HG02678 (cell line): ENCODE measurements at regions not wholly inside any gene's neighbourhood (a gene's known extent, or its start where the extent isn't known, plus 50 kb on each side); places are given as distances from the start of the nearest gene placed in this dataset.
"Not testable (repeated sequence)": the region's sequence is repeated elsewhere in the genome, so short reads cannot be mapped to it uniquely, and the experiment has no call there.

Experiments used
- ATAC-seq: cut with Tn5 transposase; IDR thresholded peaks from one replicate; pipeline ENCODE4 v1.9.1; 2021; ENCODE audit warnings: mild to moderate bottlenecking, moderate library complexity; ENCODE audit not compliant: unreplicated experiment

- ATAC-seq: peak; percentile 40
Observed at GRCh38 chr3:191959876-191960413, 499.0 kb downstream of the PYDC2 start.

- ATAC-seq: no peak
Observed at GRCh38 chr3:191961022-191961421, 500.1 kb downstream of the PYDC2 start.

- ATAC-seq: no peak
Observed at GRCh38 chr3:191961529-191961928, 500.6 kb downstream of the PYDC2 start.

- ATAC-seq: no peak
Observed at GRCh38 chr3:191962324-191962723, 501.4 kb downstream of the PYDC2 start.

GRCh38 chr3:191963182-191963581 is 502.2 kb downstream of the PYDC2 start:
- ATAC-seq: no peak

- ATAC-seq: no peak
Observed at GRCh38 chr3:191966556-191966955, 505.6 kb downstream of the PYDC2 start.

GRCh38 chr3:191968299-191968698 is 507.3 kb downstream of the PYDC2 start:
- ATAC-seq: no peak

GRCh38 chr3:191972714-191973398 is 511.9 kb downstream of the PYDC2 start:
- peak; percentile 44 for ATAC-seq

GRCh38 chr3:191973820-191974219 is 512.9 kb downstream of the PYDC2 start:
- ATAC-seq: no peak

- no peak for ATAC-seq
Observed at GRCh38 chr3:191975936-191976335, 515.0 kb downstream of the PYDC2 start.

- ATAC-seq: no peak
Observed at GRCh38 chr3:191980443-191980842, 519.5 kb downstream of the PYDC2 start.

GRCh38 chr3:191982481-191982880 is 521.5 kb downstream of the PYDC2 start:
- ATAC-seq: no peak

- no peak for ATAC-seq
Observed at GRCh38 chr3:191985691-191986090, 524.7 kb downstream of the PYDC2 start.

- ATAC-seq: no peak
Observed at GRCh38 chr3:191987831-191988350, 526.9 kb downstream of the PYDC2 start.

- ATAC-seq: not testable (repeated sequence)
Observed at GRCh38 chr3:191993952-191994351, 533.0 kb downstream of the PYDC2 start.

- ATAC-seq: no peak
Observed at GRCh38 chr3:191997093-191997492, 536.1 kb downstream of the PYDC2 start.

- ATAC-seq: no peak
Observed at GRCh38 chr3:191997579-191998268, 536.8 kb downstream of the PYDC2 start.

GRCh38 chr3:192001218-192001617 is 540.3 kb downstream of the PYDC2 start:
- ATAC-seq: no peak

GRCh38 chr3:192005989-192006388 is 545.0 kb downstream of the PYDC2 start:
- ATAC-seq: no peak

GRCh38 chr3:192009903-192010302 is 548.9 kb downstream of the PYDC2 start:
- no peak for ATAC-seq

GRCh38 chr3:192010490-192010889 is 549.5 kb downstream of the PYDC2 start:
- ATAC-seq: no peak

GRCh38 chr3:192011137-192011536 is 550.2 kb downstream of the PYDC2 start:
- no peak for ATAC-seq
